HCT116 (cell line): ENCODE measurements at regions not wholly inside any gene's neighbourhood (a gene's known extent, or its start where the extent isn't known, plus 50 kb on each side); places are given as distances from the start of the nearest gene placed in this dataset.
A peak's percentile ranks its signal among the peaks of the same experiment; 100 is the strongest.

Experiments used
- ATAC-seq: fragments of 200-7000 bp; cut with Tn5 transposase; 2 replicates; pipeline ENCODE4 v1.9.1; 2020; ENCODE audit warnings: mild to moderate bottlenecking, moderate library complexity
- BruUV-seq: library from RNA; stranded (reverse); fragments of 400-500 nt; replicated peaks from 2 replicates; lab custom pipeline; 2021; lab: Mats Ljungman, UMichigan
- CTCF ChIA-PET: fragments of 300-600 bp; sonication (Branson Sonifier 250); formaldehyde crosslinking; loops from one replicate; lab custom pipeline; 2021; ENCODE audit warnings: antibody characterized with exemption; lab: Charles Lee
- POLR2A ChIA-PET: fragments of 300-600, 350-600 bp; sonication (Branson Sonifier 250); formaldehyde crosslinking; loops from one replicate; lab custom pipeline; 2021; ENCODE audit warnings: antibody characterized with exemption; lab: Charles Lee
- RAD21 ChIA-PET, 2 experiments: fragments of 300-600 bp; sonication (Branson Sonifier 250); formaldehyde crosslinking; loops; one replicate each; lab custom pipeline; 2023; ENCODE audit warnings: low total read pairs in 2 of 2; ENCODE audit not compliant: uncharacterized antibody in 2 of 2, unreplicated experiment in 2 of 2, low non-redundant PET in 1 of 2; lab: Charles Lee
- DNase-seq: peaks from one replicate; pipeline ENCODE4 v3.0.0-alpha.2; 2010; ENCODE audit warnings: low read depth, low spot score
- H2AFZ ChIP-seq: fragments of 200-600 bp; shearing (Covaris generic), sonication (generic); 2 replicates; pipeline ENCODE4 v1.6.1; 2017; ENCODE audit warnings: low read depth, mixed run types, mixed read lengths, antibody characterized with exemption, low read length; ENCODE audit not compliant: poor library complexity, severe bottlenecking
- H3K27ac ChIP-seq: 2 replicates; pipeline ENCODE4 v1.5.1; 2012; ENCODE audit warnings: low read depth, low read length
- H3K27me3 ChIP-seq: fragments of 200-600 bp; sonication (generic); 2 replicates; pipeline ENCODE4 v1.6.1; 2016; ENCODE audit warnings: mixed run types, low read length, mixed read lengths; ENCODE audit not compliant: insufficient read depth
- H3K36me3 ChIP-seq, 2 experiments: fragments of 200-500 bp in 1 of 2; fragments of 200-600 bp in 1 of 2; sonication (Bioruptor generic) in 1 of 2; sonication (generic) in 1 of 2; 2 replicates each; pipeline versions ENCODE4 v1.5.1 to v1.6.1; 2014 to 2016; ENCODE audit warnings: low read length in 2 of 2, inconsistent platforms in 1 of 2, mixed read lengths in 1 of 2, mixed run types in 1 of 2; ENCODE audit not compliant: insufficient read depth in 2 of 2, control insufficient read depth in 1 of 2
- H3K4me1 ChIP-seq, 2 experiments: fragments of 200-600 bp in 1 of 2; sonication (generic) in 1 of 2; 2 replicates each; pipeline versions ENCODE4 v1.5.1 to v1.6.1; 2012 to 2017; ENCODE audit warnings: low read length in 2 of 2, inconsistent platforms in 1 of 2, mild to moderate bottlenecking in 1 of 2, mixed read lengths in 1 of 2, mixed run types in 1 of 2, moderate library complexity in 1 of 2; ENCODE audit not compliant: insufficient read depth in 2 of 2, control insufficient read depth in 1 of 2
- H3K4me2 ChIP-seq: fragments of 200-600 bp; sonication (generic); 2 replicates; pipeline ENCODE4 v1.6.1; 2017; ENCODE audit warnings: mixed run types, low read length, mixed read lengths
- H3K4me3 ChIP-seq, 2 experiments: fragments of 200-600 bp in 1 of 2; sonication (generic) in 1 of 2; replicated peaks in 1 of 2; 2 replicates each; pipeline ENCODE4 v1.5.1; 2011 to 2016; ENCODE audit warnings: low read length in 2 of 2, control low read depth in 1 of 2, low read depth in 1 of 2, mild to moderate bottlenecking in 1 of 2, mixed read lengths in 1 of 2, mixed run types in 1 of 2
- H3K79me2 ChIP-seq: fragments of 200-600 bp; sonication (generic); 2 replicates; pipeline ENCODE4 v1.6.1; 2017; ENCODE audit warnings: mild to moderate bottlenecking, mixed run types, low read length, moderate library complexity, mixed read lengths; ENCODE audit not compliant: insufficient read depth
- H3K9ac ChIP-seq: fragments of 200-600 bp; sonication (generic); 2 replicates; pipeline ENCODE4 v1.6.1; 2016; ENCODE audit warnings: low read length, mixed read lengths
- H3K9me2 ChIP-seq: fragments of 200-600 bp; sonication (generic), shearing (Covaris generic); 2 replicates; pipeline ENCODE4 v1.6.1; 2017; ENCODE audit warnings: mixed run types, mild to moderate bottlenecking, moderate library complexity; ENCODE audit not compliant: insufficient read depth
- H3K9me3 ChIP-seq, 2 experiments: fragments of 200-500 bp in 1 of 2; fragments of 200-600 bp in 1 of 2; sonication (Bioruptor generic) in 1 of 2; sonication (generic) in 1 of 2; 2 replicates each; pipeline ENCODE4 v1.6.1; 2014 to 2017; ENCODE audit warnings: low read length in 2 of 2, mixed read lengths in 2 of 2, inconsistent platforms in 1 of 2, low read depth in 1 of 2, mild to moderate bottlenecking in 1 of 2, mixed run types in 1 of 2, moderate library complexity in 1 of 2; ENCODE audit not compliant: control insufficient read depth in 1 of 2, insufficient read depth in 1 of 2
- H4K20me1 ChIP-seq: fragments of 200-600 bp; sonication (generic), shearing (Covaris generic); 2 replicates; pipeline ENCODE4 v1.6.1; 2017; ENCODE audit warnings: mixed run types, mild to moderate bottlenecking, moderate library complexity; ENCODE audit not compliant: insufficient read depth
- CEBPB ChIP-seq: IDR thresholded peaks from 2 replicates; pipeline ENCODE4 v1.6.1; 2012; ENCODE audit warnings: low read depth
- EZH2 ChIP-seq: fragments of 200-600 bp; sonication (generic); IDR thresholded peaks from 2 replicates; pipeline ENCODE4 v1.6.1; 2017; ENCODE audit warnings: antibody characterized with exemption, mixed run types
- EZH2phosphoT487 ChIP-seq: fragments of 200-600 bp; IDR thresholded peaks from 2 replicates; pipeline ENCODE4 v1.6.1; 2018; ENCODE audit warnings: antibody characterized with exemption, borderline replicate concordance
- FOSL1 ChIP-seq: IDR thresholded peaks from 2 replicates; pipeline ENCODE4 v1.6.1; 2012; ENCODE audit warnings: low read depth
- JUND ChIP-seq: IDR thresholded peaks from 2 replicates; pipeline ENCODE4 v1.6.1; 2012
- POLR2A ChIP-seq: IDR thresholded peaks from 2 replicates; pipeline ENCODE4 v1.7.0; 2011; ENCODE audit warnings: borderline replicate concordance; ENCODE audit not compliant: insufficient read depth, insufficient read length; ENCODE audit errors: extremely low read depth
- REST ChIP-seq: IDR thresholded peaks from 2 replicates; pipeline ENCODE4 v1.6.1; 2012; ENCODE audit warnings: low read depth
- SIN3A ChIP-seq: IDR thresholded peaks from 2 replicates; pipeline ENCODE4 v1.6.1; 2012; ENCODE audit warnings: low read depth
- SP1 ChIP-seq: IDR thresholded peaks from 2 replicates; pipeline ENCODE4 v1.6.1; 2012; ENCODE audit warnings: low read depth
- SRF ChIP-seq: IDR thresholded peaks from 2 replicates; pipeline ENCODE4 v1.6.1; 2012; ENCODE audit warnings: low read depth
- TCF7L2 ChIP-seq: IDR thresholded peaks from 2 replicates; pipeline ENCODE4 v1.7.0; 2011; ENCODE audit warnings: borderline replicate concordance, inconsistent platforms; ENCODE audit not compliant: insufficient read depth, insufficient read length; ENCODE audit errors: extremely low read depth
- ZFX ChIP-seq: fragments of 450-650 bp; IDR thresholded peaks from 2 replicates; pipeline ENCODE4 v1.6.1; 2017
- ZNF274 ChIP-seq: fragments of 200-500 bp; sonication (Bioruptor generic); IDR thresholded peaks from 2 replicates; pipeline ENCODE4 v1.6.1; 2014; ENCODE audit warnings: mild to moderate bottlenecking, low read depth, low read length, inconsistent platforms
- intact Hi-C: fragments of 100-400 bp; cut with micrococcal nuclease; formaldehyde crosslinking; loops from 2 replicates; pipeline ENCODE4 v1.10.0; 2022

DNA sequence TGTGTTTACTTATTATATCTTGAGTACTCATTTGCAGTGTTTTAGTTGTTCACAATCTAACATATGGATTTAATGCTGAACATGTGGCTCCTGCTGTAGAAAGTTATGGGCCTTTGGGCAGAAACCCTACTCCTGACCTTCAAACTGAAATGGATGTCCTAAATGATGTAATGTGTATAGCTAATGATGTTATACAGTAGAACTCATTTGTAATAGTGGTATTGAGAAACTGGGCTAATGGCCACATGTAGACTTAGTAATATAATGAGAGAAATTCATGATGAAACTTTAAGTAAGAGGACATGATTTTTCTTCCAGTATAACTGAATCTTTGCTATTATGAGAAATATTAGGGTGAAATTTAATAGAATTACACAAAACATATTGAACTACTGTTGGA is 121.3 kb upstream of the PTPRK start:
- ATAC-seq (no peak), DNase-seq (no peak)
- ChIA-PET POLR2A (no interaction called here), RAD21 (no interaction called here), CTCF (no interaction called here)
- TF ChIP-seq REST (no peak), SIN3A (no peak), ZNF274 (no peak), SRF (no peak), FOSL1 (no peak), ZFX (no peak)
- Histone ChIP-seq H3K4me3 (no peak overlapping the region), H3K4me1 (no peaks in the 10 kb centered on the region), H2AFZ (peak overlapping the region; percentile 19), H3K9ac (no peak overlapping the region), H3K9me2 (no peaks in the 10 kb centered on the region), H3K4me2 (no peak overlapping the region), H3K27ac (no peak overlapping the region), H3K27me3 (no peaks in the 10 kb centered on the region), H3K79me2 (no peaks in the 10 kb centered on the region), H3K36me3 (no peaks in the 10 kb centered on the region), H4K20me1 (no peaks in the 10 kb centered on the region), H3K9me3 (no peaks in the 10 kb centered on the region)
- no TSS peak for BruUV-seq
- intact Hi-C loops, result no loop called here

DNA sequence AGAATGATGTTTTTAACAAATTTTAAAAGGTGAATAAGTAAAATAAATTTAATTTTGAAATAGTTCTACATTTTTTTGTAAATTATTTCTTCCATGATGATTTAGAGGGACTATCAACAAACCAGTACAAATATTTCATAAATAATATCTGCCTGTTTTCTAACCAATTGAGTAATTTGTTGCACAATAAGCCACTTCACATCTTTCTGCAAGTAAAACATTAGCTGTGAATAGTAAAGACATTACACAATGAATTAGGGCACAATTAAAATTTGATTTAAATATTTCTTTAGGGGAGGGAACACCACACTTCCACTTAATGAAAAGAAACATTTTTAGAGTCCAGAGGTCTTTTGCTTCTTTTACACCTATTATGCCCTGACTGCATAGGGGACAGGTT is 118.4 kb upstream of the PTPRK start:
- no peak overlapping the region for H3K9ac ChIP-seq
- no peaks in the 10 kb centered on the region for H4K20me1 ChIP-seq
- intact Hi-C loops, result no loop called here
- ChIA-PET RAD21 (no interaction called here), CTCF (no interaction called here), POLR2A (no interaction called here)
- H3K79me2 ChIP-seq, result no peaks in the 10 kb centered on the region
- no peaks in the 10 kb centered on the region for H3K4me1 ChIP-seq
- DNase-seq (no peak), ATAC-seq (no peak)
- no peaks in the 10 kb centered on the region for H3K36me3 ChIP-seq
- no peak overlapping the region for H3K4me2 ChIP-seq
- H3K9me2 ChIP-seq, result no peaks in the 10 kb centered on the region
- no peaks in the 10 kb centered on the region for H3K27me3 ChIP-seq
- no TSS peak for BruUV-seq
- no peaks in the 10 kb centered on the region for H3K9me3 ChIP-seq
- H2AFZ ChIP-seq, result no peak overlapping the region
- no peak overlapping the region for H3K27ac ChIP-seq
- no peak overlapping the region for H3K4me3 ChIP-seq
- TF ChIP-seq EZH2, result no peak
- no peak for TF ChIP-seq CEBPB
- no peak for TF ChIP-seq TCF7L2
- TF ChIP-seq FOSL1, result no peak
- no peak for TF ChIP-seq ZFX
- no peak for TF ChIP-seq JUND
- TF ChIP-seq REST, result no peak
- no peak for TF ChIP-seq EZH2phosphoT487
- TF ChIP-seq POLR2A, result no peak
- no peak for TF ChIP-seq SP1
